ENCODE measurements at regions not wholly inside any gene's neighbourhood (a gene's known extent, or its start where the extent isn't known, plus 50 kb on each side); places are given as distances from the start of the nearest gene placed in this dataset.
"Not testable (repeated sequence)": the region's sequence is repeated elsewhere in the genome, so short reads cannot be mapped to it uniquely, and the experiment has no call there.

- not testable (repeated sequence) for TF ChIP-seq EZH2 (IDR thresholded peaks at IDR 0.05; ENCODE audit: insufficient read depth, poor library complexity, severe bottlenecking); EZH2phosphoT487 (IDR thresholded peaks at IDR 0.05; ENCODE audit: insufficient read depth, low read depth)
Measured at GRCh38 chr5:21459744-21460073, 1393.4 kb downstream of the CDH12 start.
